Thyroid gland (tissue), 4 donors: ENCODE measurements at regions not wholly inside any gene's neighbourhood (a gene's known extent, or its start where the extent isn't known, plus 50 kb on each side); places are given as distances from the start of the nearest gene placed in this dataset.
"Not testable (repeated sequence)": the region's sequence is repeated elsewhere in the genome, so short reads cannot be mapped to it uniquely, and the experiment has no call there.

ENCODE experiments used
- DNase-seq, 2 donors: peaks; one replicate each; pipeline ENCODE4 v3.0.0-alpha.2; 2019
- H3K27ac ChIP-seq, 3 donors: fragments of 200-600 bp; sonication (generic); 1 replicate in 2 of 3; 2 replicates in 1 of 3; pipeline ENCODE4 v1.5.1; 2016 to 2019; ENCODE audit warnings: mild to moderate bottlenecking in 1 of 3, moderate library complexity in 1 of 3
- H3K27me3 ChIP-seq: fragments of 200-600 bp; sonication (generic); one replicate; pipeline ENCODE4 v1.5.1; 2019
- H3K36me3 ChIP-seq, 2 donors: fragments of 200-600 bp; sonication (generic); one replicate each; pipeline ENCODE4 v1.5.1; 2016 to 2019
- H3K4me1 ChIP-seq, 2 donors: fragments of 200-600 bp; sonication (generic); one replicate each; pipeline ENCODE4 v1.5.1; 2017 to 2019
- H3K4me3 ChIP-seq, 3 donors: fragments of 200-600 bp; sonication (generic); replicated peaks in 1 of 3; 1 replicate in 2 of 3; 2 replicates in 1 of 3; pipeline ENCODE4 v1.5.1; 2016; ENCODE audit warnings: mild to moderate bottlenecking in 1 of 3
- H3K9me3 ChIP-seq: fragments of 200-600 bp; sonication (generic); one replicate; pipeline ENCODE4 v1.5.1; 2017
- POLR2A ChIP-seq, 2 donors: fragments of 450-650 bp; IDR thresholded peaks; one replicate each; pipeline ENCODE4 v1.6.1; 2017; ENCODE audit warnings: antibody characterized with exemption in 2 of 2, mild to moderate bottlenecking in 2 of 2, moderate library complexity in 1 of 2
- WGBS, 2 donors: methylation state at CpG; one replicate each; pipeline ENCODE4 v1.1.5; 2017; 5-methylcytosine and 5-hydroxymethylcytosine counted together
- intact Hi-C: fragments of 100-400 bp; cut with DNase I; formaldehyde crosslinking; loops from one replicate; pipeline ENCODE4 v1.15.1; 2023
- TF ChIP-seq, protein P1 (sequence below), 6 experiments: fragments of 200-600 bp in 3 of 6; fragments of 450-650 bp in 3 of 6; sonication (generic) in 3 of 6; IDR thresholded peaks; one replicate each; pipeline ENCODE4 v1.5.1; 2016 to 2019; ENCODE audit warnings: antibody characterized with exemption in 6 of 6, mild to moderate bottlenecking in 2 of 6, inconsistent platforms in 1 of 6, moderate library complexity in 1 of 6

DNA sequence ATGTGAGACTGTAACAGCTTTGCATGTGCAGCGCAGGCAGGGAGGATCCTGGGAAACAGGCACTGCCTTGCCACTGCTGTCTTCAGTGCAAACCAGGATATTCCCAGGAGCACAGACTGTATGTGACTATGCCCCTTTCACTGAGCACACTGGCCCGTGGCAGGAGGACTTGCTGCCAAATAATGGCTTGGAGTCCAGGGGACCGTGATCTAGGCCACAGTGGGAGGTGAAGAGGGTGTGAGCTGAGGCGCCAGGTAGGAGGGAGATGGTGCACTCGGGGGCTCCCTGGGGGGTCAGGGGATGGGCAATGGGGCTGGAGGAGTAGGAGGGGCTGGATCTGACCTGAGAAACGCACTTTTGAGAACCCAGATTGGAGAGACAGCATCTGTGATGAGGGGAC, 193.4 kb upstream of the ZNF32 start:
- H3K27ac ChIP-seq, result no peak overlapping the region
- no peaks in the 10 kb centered on the region for H3K9me3 ChIP-seq
- peaks cover 0 to 4% of the 10 kb centered on the region in 2 donors for H3K4me1 ChIP-seq
- no peaks in the 10 kb centered on the region for H3K27me3 ChIP-seq
- WGBS, 2 donors, result 66 to 73% methylated on average over 5 to 6 of the region's 6 CpGs
- intact Hi-C loops, result no loop called here
- no peak for TF ChIP-seq POLR2A (IDR thresholded peaks at IDR 0.05)
- TF ChIP-seq, protein P1, sequence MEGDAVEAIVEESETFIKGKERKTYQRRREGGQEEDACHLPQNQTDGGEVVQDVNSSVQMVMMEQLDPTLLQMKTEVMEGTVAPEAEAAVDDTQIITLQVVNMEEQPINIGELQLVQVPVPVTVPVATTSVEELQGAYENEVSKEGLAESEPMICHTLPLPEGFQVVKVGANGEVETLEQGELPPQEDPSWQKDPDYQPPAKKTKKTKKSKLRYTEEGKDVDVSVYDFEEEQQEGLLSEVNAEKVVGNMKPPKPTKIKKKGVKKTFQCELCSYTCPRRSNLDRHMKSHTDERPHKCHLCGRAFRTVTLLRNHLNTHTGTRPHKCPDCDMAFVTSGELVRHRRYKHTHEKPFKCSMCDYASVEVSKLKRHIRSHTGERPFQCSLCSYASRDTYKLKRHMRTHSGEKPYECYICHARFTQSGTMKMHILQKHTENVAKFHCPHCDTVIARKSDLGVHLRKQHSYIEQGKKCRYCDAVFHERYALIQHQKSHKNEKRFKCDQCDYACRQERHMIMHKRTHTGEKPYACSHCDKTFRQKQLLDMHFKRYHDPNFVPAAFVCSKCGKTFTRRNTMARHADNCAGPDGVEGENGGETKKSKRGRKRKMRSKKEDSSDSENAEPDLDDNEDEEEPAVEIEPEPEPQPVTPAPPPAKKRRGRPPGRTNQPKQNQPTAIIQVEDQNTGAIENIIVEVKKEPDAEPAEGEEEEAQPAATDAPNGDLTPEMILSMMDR (IDR thresholded peaks at IDR 0.05), result no peak
- DNase-seq, result no peak
- H3K36me3 ChIP-seq, result no peaks in the 10 kb centered on the region
- H3K4me3 ChIP-seq, result no peak overlapping the region

DNA sequence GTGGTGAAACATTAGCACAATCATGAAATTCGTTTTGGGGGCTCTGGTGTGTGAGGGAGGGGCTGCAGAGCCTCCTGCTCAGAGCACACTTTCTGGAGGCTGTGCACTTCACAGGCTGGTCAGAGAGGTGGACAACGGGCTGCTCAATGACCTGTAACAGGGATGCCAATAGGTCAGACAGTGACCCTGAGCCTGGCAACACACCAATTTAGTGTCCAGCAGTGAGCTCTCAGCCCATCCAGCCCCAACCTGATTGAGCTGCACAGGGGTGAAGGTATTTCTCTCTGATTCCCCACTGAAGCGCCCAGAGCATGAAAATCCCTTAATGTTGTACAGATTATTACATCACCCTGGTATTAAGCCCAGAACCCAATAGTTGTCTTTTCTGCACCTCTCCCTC, 191.3 kb upstream of the ZNF32 start:
- WGBS, 2 donors, result 69 to 70% methylated on average over 3 of the region's 3 CpGs
- Histone ChIP-seq H3K36me3 (no peaks in the 10 kb centered on the region), H3K4me1 (peaks cover 0 to under 1% of the 10 kb centered on the region in 2 donors), H3K9me3 (no peaks in the 10 kb centered on the region), H3K27me3 (no peaks in the 10 kb centered on the region), H3K4me3 (no peak overlapping the region), H3K27ac (no peak overlapping the region)
- no peak for DNase-seq
- TF ChIP-seq POLR2A (IDR thresholded peaks at IDR 0.05), result no peak
- TF ChIP-seq, protein P1 (IDR thresholded peaks at IDR 0.05), result no peak
- intact Hi-C loops, result no loop called here

DNA sequence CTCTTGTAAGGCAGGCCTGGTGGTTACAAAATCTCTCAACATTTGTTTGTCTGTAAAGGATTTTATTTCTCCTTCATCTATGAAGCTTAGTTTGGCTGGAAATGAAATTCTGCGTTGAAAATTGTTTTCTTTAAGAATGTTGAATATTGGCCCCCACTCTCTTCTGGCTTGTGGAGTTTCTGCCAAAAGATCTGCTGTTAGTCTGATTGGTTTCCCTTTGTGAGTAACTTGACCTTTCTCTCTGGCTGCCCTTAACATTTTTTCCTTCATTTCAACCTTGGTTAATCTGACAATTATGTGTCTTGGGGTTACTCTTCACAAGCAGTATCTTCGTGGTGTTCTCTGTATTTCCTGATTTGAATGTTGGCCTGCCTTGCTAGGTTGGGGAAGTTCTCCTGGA, 186.1 kb upstream of the ZNF32 start:
- H3K27me3 ChIP-seq, H3K4me1 ChIP-seq, H3K4me3 ChIP-seq, H3K9me3 ChIP-seq, DNase-seq, intact Hi-C loops, H3K27ac ChIP-seq, H3K36me3 ChIP-seq: not testable (repeated sequence)
- WGBS, 2 donors, result 59 to 60% methylated on average over 2 of the region's 2 CpGs

DNA sequence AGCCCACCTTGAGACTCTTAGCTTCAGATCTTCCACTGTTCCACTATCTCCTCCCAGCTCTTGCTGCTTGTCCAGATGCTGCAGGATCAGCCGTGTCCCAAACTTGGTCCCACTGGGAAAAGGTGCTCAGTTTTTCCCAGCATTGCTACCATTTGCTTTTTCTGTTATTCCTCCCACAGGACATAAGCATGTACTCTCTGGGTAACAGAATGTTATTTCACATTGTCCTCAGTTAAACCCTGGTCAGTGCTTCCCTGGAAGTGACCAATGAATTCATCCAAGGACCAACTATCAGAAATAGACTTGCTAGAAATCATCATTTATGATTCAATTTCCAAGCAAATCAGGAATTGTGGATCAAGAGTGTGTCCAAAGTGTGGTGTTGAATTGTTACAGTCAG, 179.2 kb upstream of the ZNF32 start:
- no peaks in the 10 kb centered on the region for H3K36me3 ChIP-seq
- intact Hi-C loops, result no loop called here
- H3K4me1 ChIP-seq, result peaks cover 9% of the 10 kb centered on the region in 2 donors
- no peaks in the 10 kb centered on the region for H3K9me3 ChIP-seq
- H3K4me3 ChIP-seq, result no peak overlapping the region
- no peak for DNase-seq
- no peak for TF ChIP-seq POLR2A (IDR thresholded peaks at IDR 0.05)
- TF ChIP-seq, protein P1 (IDR thresholded peaks at IDR 0.05), result no peak
- no peak overlapping the region for H3K27ac ChIP-seq
- 60 to 83% methylated on average over 1 of the region's 1 CpG for WGBS, 2 donors
- H3K27me3 ChIP-seq, result no peaks in the 10 kb centered on the region

DNA sequence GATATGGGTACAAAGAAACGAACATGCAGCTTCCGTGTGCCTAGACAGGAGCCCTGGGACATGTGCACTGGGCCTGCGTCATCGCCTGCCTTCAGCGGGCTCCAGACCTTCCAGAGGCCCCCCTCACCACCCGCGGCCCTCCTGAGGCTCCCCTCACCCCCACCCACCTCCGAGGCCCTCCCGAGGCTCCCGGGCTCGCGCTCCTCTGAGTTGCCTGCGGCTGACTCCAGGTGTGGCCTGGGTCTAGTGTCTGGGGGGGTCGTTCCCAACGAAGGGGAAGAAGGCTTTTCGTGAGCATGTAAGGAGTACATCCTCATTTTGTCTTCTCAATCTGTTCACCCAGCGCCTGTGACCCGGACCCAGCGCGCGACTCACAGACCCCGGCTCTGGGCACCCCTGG, 177.3 kb upstream of the ZNF32 start:
- no peaks in the 10 kb centered on the region for H3K36me3 ChIP-seq
- intact Hi-C loops, result no loop called here
- DNase-seq, result no peak

More for the DNA sequence above, 177.3 kb upstream of the ZNF32 start:
- Histone ChIP-seq H3K4me1 (peaks cover 11 to 13% of the 10 kb centered on the region in 2 donors), H3K9me3 (no peaks in the 10 kb centered on the region), H3K27me3 (no peaks in the 10 kb centered on the region), H3K4me3 (no peak overlapping the region), H3K27ac (no peak overlapping the region)
- 91 to 95% methylated on average over 20 to 22 of the region's 22 CpGs for WGBS, 2 donors
- no peak for TF ChIP-seq POLR2A (IDR thresholded peaks at IDR 0.05)
- TF ChIP-seq, protein P1 (IDR thresholded peaks at IDR 0.05), result no peak
